Activated CD8-positive, alpha-beta T cell treated with anti-CD3 and anti-CD28 coated beads for 36 hours (primary cell): ENCODE measurements at regions not wholly inside any gene's neighbourhood (a gene's known extent, or its start where the extent isn't known, plus 50 kb on each side); places are given as distances from the start of the nearest gene placed in this dataset.

ENCODE experiments used
- ATAC-seq: fragments of 200-7000 bp; cut with Tn5 transposase; one replicate; pipeline ENCODE4 v1.10.0; 2021; ENCODE audit warnings: mild to moderate bottlenecking, moderate library complexity
- CTCF ChIA-PET: fragments of 350-600 bp; sonication (Branson Sonifier 250); formaldehyde crosslinking; loops from one replicate; lab custom pipeline; 2021; ENCODE audit warnings: antibody characterized with exemption; lab: Charles Lee
- POLR2A ChIA-PET: fragments of 350-600 bp; sonication (Branson Sonifier 250); formaldehyde crosslinking; loops from one replicate; lab custom pipeline; 2021; ENCODE audit warnings: antibody characterized with exemption; lab: Charles Lee
- DNase-seq: peaks from one replicate; pipeline ENCODE4 v3.0.0-alpha.2; 2020
- H3K27ac Mint-ChIP-seq: one replicate; pipeline ENCODE4 v1.8.0; 2021; ENCODE audit warnings: mild to moderate bottlenecking, mixed read lengths
- H3K27me3 Mint-ChIP-seq: one replicate; pipeline ENCODE4 v1.8.0; 2021; ENCODE audit warnings: mixed read lengths
- H3K36me3 Mint-ChIP-seq: one replicate; pipeline ENCODE4 v1.8.0; 2021; ENCODE audit warnings: low read depth, mixed read lengths
- H3K4me1 Mint-ChIP-seq: one replicate; pipeline ENCODE4 v1.8.0; 2021; ENCODE audit warnings: low read depth, mixed read lengths
- H3K4me3 Mint-ChIP-seq: one replicate; pipeline ENCODE4 v1.8.0; 2021; ENCODE audit warnings: mild to moderate bottlenecking, moderate library complexity, mixed read lengths
- H3K9me3 Mint-ChIP-seq: one replicate; pipeline ENCODE4 v1.8.0; 2021; ENCODE audit warnings: mixed read lengths
- intact Hi-C: fragments of 100-400 bp; cut with micrococcal nuclease; formaldehyde crosslinking; loops from one replicate; pipeline ENCODE4 v1.10.0; 2022
- TF ChIP-seq, protein P1 (sequence below): fragments of 200-600 bp; IDR thresholded peaks from one replicate; pipeline ENCODE4 v1.8.0; 2022; ENCODE audit warnings: antibody characterized with exemption, mild to moderate bottlenecking

DNA sequence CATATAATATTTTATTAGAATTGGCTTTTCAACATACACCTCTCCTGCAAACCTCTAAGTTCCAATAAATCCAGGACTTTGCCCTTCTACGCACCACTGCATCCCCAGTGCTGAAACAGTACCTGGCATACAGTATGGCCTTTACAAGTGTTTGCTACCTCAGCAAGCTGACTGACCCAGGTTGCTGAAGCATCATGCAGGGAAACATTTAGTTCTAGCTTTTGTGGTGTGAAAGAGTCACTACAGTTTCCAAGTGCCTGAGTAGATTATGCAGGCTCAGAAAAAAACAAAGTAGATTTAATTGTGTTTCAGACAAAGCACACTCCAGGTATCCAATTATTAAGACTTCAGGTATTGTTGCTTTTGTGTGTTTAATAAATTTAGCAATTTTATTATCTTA is 614.2 kb upstream of the NRSN1 start:
- no peak for DNase-seq
- Mint-ChIP-seq H3K27me3 (no peaks in the 10 kb centered on the region), H3K4me1 (no peaks in the 10 kb centered on the region), H3K4me3 (no peak overlapping the region), H3K9me3 (peaks cover 1% of the 10 kb centered on the region), H3K27ac (no peak overlapping the region), H3K36me3 (no peaks in the 10 kb centered on the region)
- CTCF ChIA-PET = no interaction called here
- POLR2A ChIA-PET = no interaction called here
- ATAC-seq = no peak
- TF ChIP-seq, protein P1, sequence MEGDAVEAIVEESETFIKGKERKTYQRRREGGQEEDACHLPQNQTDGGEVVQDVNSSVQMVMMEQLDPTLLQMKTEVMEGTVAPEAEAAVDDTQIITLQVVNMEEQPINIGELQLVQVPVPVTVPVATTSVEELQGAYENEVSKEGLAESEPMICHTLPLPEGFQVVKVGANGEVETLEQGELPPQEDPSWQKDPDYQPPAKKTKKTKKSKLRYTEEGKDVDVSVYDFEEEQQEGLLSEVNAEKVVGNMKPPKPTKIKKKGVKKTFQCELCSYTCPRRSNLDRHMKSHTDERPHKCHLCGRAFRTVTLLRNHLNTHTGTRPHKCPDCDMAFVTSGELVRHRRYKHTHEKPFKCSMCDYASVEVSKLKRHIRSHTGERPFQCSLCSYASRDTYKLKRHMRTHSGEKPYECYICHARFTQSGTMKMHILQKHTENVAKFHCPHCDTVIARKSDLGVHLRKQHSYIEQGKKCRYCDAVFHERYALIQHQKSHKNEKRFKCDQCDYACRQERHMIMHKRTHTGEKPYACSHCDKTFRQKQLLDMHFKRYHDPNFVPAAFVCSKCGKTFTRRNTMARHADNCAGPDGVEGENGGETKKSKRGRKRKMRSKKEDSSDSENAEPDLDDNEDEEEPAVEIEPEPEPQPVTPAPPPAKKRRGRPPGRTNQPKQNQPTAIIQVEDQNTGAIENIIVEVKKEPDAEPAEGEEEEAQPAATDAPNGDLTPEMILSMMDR = no peak
- intact Hi-C loops = no loop called here

DNA sequence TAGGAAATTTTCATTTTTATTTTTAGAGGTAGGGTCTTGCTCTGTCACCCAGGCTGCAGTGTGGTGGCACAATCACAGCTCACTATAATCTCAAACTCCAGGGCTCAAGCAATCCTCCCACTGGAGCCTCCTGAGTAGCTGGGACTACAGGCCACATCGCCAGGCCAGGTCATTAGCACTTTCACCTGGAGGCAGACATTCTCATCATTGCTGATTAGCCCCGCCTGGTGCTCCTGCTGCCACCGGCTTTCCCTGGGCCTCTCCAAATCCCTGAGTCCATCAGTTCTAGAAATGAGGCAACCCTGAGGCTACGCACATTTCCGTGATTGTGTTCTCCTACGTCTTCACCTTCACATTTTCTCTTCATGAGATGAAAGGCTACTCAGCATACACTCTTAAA is 607.7 kb upstream of the NRSN1 start:
- CTCF ChIA-PET = no interaction called here
- POLR2A ChIA-PET = no interaction called here
- no peak overlapping the region for H3K4me3 Mint-ChIP-seq

DNA sequence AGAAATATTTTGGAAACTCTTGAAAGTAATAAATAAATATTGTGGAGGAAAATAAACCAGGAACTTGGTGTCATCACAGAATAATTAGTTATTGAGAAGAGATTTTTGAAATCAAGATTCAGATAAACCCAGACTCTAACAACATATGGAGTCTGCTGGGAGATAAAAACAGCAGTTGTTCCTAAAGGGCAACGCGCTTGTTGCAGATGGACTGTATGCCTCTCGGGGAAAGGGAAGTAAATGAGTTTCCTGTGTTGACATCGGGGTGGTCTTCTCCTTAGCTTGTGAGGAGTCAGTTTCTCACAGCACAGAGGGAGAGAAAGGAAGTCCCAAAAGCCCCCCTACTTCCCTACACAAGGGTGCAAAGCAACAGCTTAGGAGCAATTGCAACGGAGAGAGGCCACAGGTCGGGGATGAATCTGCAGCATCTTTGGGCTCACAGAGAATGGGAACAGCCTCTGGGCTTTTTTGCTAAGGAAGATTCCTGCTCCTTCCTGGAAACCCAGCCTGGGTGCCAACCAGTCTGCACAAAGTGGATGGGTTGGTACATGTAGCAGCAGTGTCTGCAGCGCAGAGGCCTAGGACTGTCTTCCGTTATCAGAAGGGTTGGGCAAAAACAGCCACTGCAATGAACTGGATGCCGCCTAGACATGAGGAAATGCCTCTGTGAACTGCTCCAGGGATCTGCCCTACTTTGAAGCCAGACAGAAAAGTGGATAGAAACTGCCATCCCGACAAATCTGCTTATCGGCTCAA is 603.0 kb upstream of the NRSN1 start:
- Mint-ChIP-seq H3K9me3 (no peaks in the 10 kb centered on the region), H3K27me3 (no peaks in the 10 kb centered on the region), H3K4me3 (no peak overlapping the region), H3K4me1 (no peaks in the 10 kb centered on the region), H3K36me3 (no peaks in the 10 kb centered on the region), H3K27ac (no peak overlapping the region)
- DNase-seq (no peak), ATAC-seq (no peak)
- TF ChIP-seq, protein P1 = no peak
- ChIA-PET POLR2A (no interaction called here), CTCF (no interaction called here)
- intact Hi-C loops = no loop called here

More for the DNA sequence above, 607.7 kb upstream of the NRSN1 start:
- ATAC-seq = no peak
- intact Hi-C loops = no loop called here
- Mint-ChIP-seq H3K4me1 (no peaks in the 10 kb centered on the region), H3K36me3 (no peaks in the 10 kb centered on the region), H3K27me3 (no peaks in the 10 kb centered on the region), H3K9me3 (no peaks in the 10 kb centered on the region), H3K27ac (no peak overlapping the region)
- TF ChIP-seq, protein P1 = no peak
- no peak for DNase-seq

DNA sequence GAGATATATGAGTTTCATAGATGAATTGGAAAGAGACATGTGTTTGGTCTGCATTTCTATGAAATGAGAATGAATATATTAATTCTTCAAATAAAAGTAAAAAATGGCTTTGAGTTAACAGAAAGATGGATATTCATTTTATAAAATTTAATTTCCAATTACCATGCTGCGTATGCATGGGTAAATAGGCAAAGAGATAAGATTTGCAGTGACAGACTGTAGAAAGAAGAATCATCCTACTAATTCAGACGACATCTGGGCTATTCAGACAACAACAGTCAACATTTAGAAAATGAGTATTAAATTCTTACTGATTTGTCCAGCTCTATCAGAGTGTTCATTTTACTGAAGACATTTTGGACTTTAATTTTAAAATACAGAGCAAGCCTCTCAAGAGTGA is 602.2 kb upstream of the NRSN1 start:
- H3K27ac Mint-ChIP-seq = no peak overlapping the region
- TF ChIP-seq, protein P1 = no peak

DNA sequence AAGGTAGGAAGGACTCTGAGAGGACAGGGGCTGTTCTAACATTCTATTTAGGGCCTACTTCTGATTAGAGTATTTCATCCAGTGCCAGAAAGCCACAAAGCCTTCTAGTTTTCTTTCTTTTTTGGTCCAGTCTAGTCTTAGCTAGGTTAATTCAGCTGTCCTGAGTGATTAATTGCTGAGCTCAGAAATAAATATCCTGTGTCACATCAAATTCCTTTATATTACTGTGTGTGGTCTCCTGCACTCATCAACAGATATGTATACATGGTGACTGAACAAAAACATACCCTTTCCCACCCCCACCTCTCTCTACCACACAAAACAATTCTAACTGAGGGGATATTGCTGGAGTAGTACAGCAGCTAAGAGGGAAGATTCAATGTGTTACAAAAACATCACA is 601.5 kb upstream of the NRSN1 start:
- Mint-ChIP-seq H3K27ac (no peak overlapping the region), H3K4me3 (no peak overlapping the region), H3K4me1 (no peaks in the 10 kb centered on the region), H3K27me3 (no peaks in the 10 kb centered on the region), H3K9me3 (no peaks in the 10 kb centered on the region), H3K36me3 (no peaks in the 10 kb centered on the region)
- ATAC-seq (no peak), DNase-seq (no peak)
- intact Hi-C loops = no loop called here
- ChIA-PET POLR2A (no interaction called here), CTCF (no interaction called here)
- TF ChIP-seq, protein P1 = no peak

More for the DNA sequence above, 602.2 kb upstream of the NRSN1 start:
- ATAC-seq (no peak), DNase-seq (no peak)
- Mint-ChIP-seq H3K4me3 (no peak overlapping the region), H3K27me3 (no peaks in the 10 kb centered on the region), H3K36me3 (no peaks in the 10 kb centered on the region), H3K9me3 (no peaks in the 10 kb centered on the region), H3K4me1 (no peaks in the 10 kb centered on the region)
- intact Hi-C loops = no loop called here
- ChIA-PET POLR2A (no interaction called here), CTCF (no interaction called here)
